ENCODE measurements at regions not wholly inside any gene's neighbourhood (a gene's known extent, or its start where the extent isn't known, plus 50 kb on each side); places are given as distances from the start of the nearest gene placed in this dataset.

DNA sequence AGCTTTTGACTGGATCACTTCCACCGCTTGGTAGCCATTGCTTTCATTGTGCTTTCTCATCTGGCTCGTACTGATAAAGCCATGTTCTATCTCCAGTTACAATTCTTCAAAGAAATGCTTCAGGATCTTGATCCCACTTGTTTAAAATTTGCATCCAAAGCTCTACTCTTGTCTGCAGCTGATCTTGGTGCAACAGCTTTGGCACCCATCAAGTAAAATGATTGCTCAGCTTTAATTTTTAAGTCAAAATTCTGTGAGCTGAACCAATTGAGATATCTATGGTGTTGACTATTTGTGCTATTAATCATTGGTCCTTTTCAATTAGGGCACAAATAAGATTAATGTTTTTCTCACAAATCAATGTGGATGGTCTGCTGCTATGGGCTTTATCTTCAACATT is 54.8 kb upstream of the DUSP10 start:
- Histone ChIP-seq H3K79me2 (ENCODE audit: insufficient read depth, low read length) (no peaks in the 10 kb centered on the region), H2BK120ac (ENCODE audit: low read depth, low read length, poor library complexity, severe bottlenecking) (no peak overlapping the region), H2BK5ac (ENCODE audit: insufficient read length, low read length) (no peak overlapping the region), H3K4ac (ENCODE audit: low read depth, low read length) (no peak overlapping the region), H3K27me3 (ENCODE audit: insufficient read depth, low read length) (no peaks in the 10 kb centered on the region), H3K27ac (ENCODE audit: insufficient read length, low read depth, low read length) (no peak overlapping the region), H3K4me1 (ENCODE audit: insufficient read depth, low read length) (no peaks in the 10 kb centered on the region), H3K9ac (ENCODE audit: extremely low read depth, insufficient read length, low read length) (no peak overlapping the region), H3K4me2 (ENCODE audit: insufficient read depth, insufficient read length, low read length) (no peak overlapping the region), H3K56ac (ENCODE audit: insufficient read length, low read depth, low read length) (no peak overlapping the region), H3K18ac (ENCODE audit: insufficient read length, low read depth, low read length) (no peak overlapping the region), H3K79me1 (ENCODE audit: insufficient read depth, low read depth, low read length, poor library complexity, severe bottlenecking) (no peaks in the 10 kb centered on the region), H3K9me3 (ENCODE audit: control insufficient read depth, low read depth, low read length) (no peaks in the 10 kb centered on the region), H4K91ac (ENCODE audit: insufficient read length, low read depth, low read length) (no peak overlapping the region), H3T11ph (ENCODE audit: low read length) (no peak overlapping the region), H2BK15ac (ENCODE audit: low read depth, low read length) (no peak overlapping the region), H4K5ac (ENCODE audit: insufficient read length, low read depth, low read length) (no peak overlapping the region), H2AFZ (ENCODE audit: low read length) (peak overlapping the region; percentile 32), H3K14ac (ENCODE audit: insufficient read depth, low read length) (no peak overlapping the region), H4K8ac (replicated peaks; ENCODE audit: insufficient read length, low read depth, low read length) (no peak overlapping the region), H2BK20ac (ENCODE audit: low read depth, low read length, poor library complexity, severe bottlenecking) (no peak overlapping the region), H2AK5ac (ENCODE audit: insufficient read length, low read length) (no peak overlapping the region), H4K20me1 (ENCODE audit: control insufficient read depth, insufficient read depth, insufficient read length) (no peaks in the 10 kb centered on the region), H3K23me2 (ENCODE audit: insufficient read length, low read depth, low read length, poor library complexity, severe bottlenecking) (no peaks in the 10 kb centered on the region), H2BK12ac (ENCODE audit: insufficient read length, low read depth, low read length) (no peak overlapping the region), H3K23ac (ENCODE audit: insufficient read length, low read depth, low read length) (no peak overlapping the region)
- WGBS (ENCODE audit: extremely low coverage, insufficient read length, low lambda C conversion rate): no CpG with 5 or more reads among the region's 2 CpGs
- H3K27me3 Mint-ChIP-seq (ENCODE audit: low read depth): no peaks in the 10 kb centered on the region
- peaks cover under 1 to 8% of the 10 kb centered on the region in 2 experiments for H3K4me1 Mint-ChIP-seq
- H3K4me3 Mint-ChIP-seq: no peak overlapping the region
- H3K9me3 Mint-ChIP-seq: peaks cover 0 to 3% of the 10 kb centered on the region in 2 experiments; a peak in 1 of 5 replicates
- no peak for DNase-seq
- no peak overlapping the region for H3K27ac Mint-ChIP-seq
- no peaks in the 10 kb centered on the region for H3K36me3 Mint-ChIP-seq (ENCODE audit: insufficient read depth in 1 of 3, low read depth in 3 of 3)
- no peak for TF ChIP-seq CTCF (conservative IDR thresholded peaks at IDR 0.05)
